HG03045 (cell line): ENCODE measurements at regions not wholly inside any gene's neighbourhood (a gene's known extent, or its start where the extent isn't known, plus 50 kb on each side); places are given as distances from the start of the nearest gene placed in this dataset.
"Not testable (repeated sequence)": the region's sequence is repeated elsewhere in the genome, so short reads cannot be mapped to it uniquely, and the experiment has no call there.

Experiments used
- ATAC-seq: cut with Tn5 transposase; IDR thresholded peaks from one replicate; pipeline ENCODE4 v1.9.1; 2021; ENCODE audit warnings: mild to moderate bottlenecking, moderate library complexity; ENCODE audit not compliant: unreplicated experiment

DNA sequence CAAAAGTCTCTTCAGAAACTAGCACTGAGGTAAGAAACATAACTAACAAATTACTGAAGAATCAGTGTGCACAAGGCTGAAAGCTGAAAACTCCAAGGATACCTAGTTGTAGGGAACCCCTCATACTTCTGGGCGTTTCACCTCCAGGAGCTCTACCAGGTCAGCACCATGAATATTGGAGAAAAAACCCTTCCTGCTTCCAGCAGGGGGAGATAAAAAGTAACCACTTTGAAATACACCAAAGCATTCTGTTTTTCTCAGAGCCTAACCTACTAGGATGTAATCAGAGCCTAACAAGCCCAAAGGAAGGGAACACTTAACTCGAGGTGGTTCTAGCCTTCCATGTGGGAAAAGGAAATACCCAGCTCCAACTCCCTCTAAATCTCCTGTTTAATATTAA lies 175.8 kb upstream of the MME start:
- no peak for ATAC-seq

DNA sequence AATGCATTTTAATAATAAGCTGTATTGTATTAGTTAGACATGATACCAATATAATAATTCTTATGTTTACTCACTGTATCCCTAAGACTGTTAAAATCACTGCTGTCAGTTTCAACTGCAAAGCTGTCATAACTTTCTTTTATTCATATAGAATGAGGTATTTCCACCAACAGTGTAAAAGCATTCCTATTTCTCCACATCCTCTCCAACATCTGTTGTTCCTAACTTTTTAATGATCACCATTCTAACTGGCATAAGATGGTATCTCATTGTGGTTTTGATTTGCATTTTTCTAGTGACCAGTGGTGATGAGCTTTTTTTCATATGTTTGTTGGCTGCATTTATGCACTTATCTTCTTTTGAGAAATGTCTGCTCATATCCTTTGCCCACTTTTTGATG lies 177.6 kb upstream of the MME start:
- not testable (repeated sequence) for ATAC-seq

DNA sequence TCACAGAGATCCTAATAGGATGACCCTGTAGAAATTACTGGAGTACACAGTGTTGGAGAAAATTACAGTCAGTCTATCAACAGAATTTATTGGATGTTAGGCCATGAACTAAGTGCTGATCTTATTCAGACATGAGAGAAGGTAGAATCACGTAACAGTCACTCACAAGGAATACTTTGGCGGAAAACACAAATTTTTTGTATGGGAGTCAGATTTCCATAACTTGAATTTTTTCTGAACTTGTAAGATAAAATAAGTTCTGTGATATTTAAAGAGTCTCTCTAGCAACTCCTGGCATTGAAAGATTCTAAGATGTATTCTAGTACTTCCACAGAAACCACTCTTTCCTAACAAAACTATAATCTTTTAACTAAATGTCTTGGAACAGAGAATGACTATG lies 178.8 kb upstream of the MME start:
- ATAC-seq, result no peak

DNA sequence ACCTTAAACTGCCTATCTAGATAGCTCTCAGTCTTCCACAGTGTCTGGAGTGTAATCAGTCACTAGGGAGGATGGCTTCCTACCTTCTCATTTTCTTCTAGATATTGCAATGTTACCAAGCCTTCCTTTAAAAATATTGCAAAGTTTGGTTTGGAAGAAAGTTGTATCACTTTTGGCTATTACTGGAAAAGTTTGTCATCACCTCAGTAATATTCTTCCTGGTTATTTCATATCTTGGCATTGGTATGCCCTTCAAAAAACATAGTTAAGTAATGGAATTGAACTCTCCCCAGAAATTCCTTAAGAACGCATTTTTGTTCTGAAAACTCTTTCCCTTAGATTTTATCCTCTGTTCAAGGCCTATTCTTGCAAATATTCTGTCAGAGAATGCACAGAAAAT lies 179.3 kb upstream of the MME start:
- no peak for ATAC-seq

DNA sequence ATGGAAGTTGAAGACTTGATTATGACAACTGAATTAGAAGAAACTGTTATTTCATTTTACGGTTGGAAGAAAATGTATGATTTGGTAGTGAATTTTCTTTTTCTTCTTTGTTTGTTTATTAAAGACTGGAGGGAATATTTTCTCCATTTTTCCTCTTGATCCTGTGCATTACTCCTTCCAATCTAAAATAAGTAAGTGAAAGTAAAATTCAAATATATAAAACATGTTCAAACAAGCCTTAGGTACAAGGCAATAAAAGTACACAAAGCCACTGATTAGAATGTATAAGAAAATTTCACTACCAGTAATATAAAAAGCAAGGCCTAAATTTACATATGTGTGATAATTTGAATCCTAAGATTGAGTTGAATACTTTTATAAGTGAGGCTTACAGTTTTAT lies 181.2 kb upstream of the MME start:
- no peak for ATAC-seq

DNA sequence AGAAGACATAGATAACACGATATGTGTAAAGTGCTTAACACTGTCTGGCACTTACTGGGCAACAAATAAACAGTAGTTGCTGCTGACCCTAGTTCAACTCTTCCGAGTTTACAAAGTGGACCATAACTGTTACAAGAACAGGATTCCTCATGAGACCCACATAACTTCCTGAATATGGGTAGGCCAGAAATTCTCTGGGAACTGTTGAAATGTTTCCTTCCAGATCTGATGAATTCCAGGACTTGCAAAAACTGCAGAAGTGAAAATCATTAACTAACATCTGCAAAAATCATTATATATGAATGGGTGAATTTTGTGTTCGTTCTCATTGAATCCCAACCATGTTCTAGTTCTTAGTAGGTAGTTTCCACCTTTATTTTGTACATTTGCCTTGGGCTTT lies 181.7 kb upstream of the MME start:
- no peak for ATAC-seq

DNA sequence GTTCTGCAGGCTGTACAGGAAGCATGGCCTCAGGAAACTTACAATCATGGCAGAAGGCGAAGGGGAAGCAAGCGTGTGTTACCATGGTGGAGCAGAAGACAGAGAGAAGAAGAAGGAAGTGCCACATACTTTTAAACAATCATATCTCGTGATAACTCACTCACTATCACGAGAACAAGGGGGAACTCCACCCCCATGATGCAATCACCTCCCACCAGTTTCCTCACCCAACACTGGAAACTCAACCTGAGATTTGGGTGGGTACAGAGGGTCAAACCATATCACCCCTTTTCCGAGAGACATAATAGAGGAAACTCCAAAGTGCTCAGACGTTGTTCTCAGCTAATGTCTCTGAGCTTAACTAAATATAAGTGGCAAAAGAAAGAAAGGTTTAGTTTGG lies 186.3 kb upstream of the MME start:
- ATAC-seq, result no peak

DNA sequence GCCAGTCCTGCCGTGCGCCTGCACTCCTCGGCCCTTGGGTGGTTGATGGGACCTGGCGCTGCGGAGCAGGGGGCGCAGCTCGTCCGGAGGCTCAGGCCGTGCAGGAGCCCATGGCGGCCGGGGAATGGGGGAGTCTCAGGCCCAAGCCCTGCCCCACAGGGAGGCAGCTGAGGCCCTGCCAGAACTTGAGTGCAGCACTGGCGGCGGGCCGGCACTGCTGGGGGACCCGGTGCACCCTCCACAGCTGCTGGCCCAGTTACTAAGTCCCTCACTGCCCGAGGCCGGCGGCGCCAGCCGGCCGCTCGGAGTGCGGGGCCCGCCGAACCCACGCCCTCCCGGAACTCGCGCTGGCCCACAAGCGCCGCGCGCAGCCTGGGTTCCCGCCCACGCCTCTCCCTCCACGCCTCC lies 190.9 kb upstream of the MME start:
- no peak for ATAC-seq

DNA sequence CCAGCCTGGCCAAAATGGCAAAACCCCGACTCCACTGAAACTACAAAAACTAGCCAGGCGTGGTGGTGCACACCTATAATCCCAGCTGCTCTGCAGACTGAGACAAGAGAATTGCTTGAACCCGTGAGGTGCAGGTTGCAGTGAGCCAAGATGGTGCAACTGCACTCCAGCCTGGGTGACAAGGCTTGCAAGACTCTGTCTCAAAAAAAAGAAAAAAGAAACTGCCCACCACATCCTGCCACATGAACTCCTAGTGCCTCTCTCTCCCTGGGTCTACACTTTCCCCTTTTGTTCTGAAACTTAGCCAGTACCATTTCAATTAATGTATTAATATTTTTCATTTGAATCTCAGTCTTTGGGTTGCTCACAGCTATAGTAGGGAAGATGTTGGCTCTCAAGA lies 192.2 kb upstream of the MME start:
- no peak for ATAC-seq

DNA sequence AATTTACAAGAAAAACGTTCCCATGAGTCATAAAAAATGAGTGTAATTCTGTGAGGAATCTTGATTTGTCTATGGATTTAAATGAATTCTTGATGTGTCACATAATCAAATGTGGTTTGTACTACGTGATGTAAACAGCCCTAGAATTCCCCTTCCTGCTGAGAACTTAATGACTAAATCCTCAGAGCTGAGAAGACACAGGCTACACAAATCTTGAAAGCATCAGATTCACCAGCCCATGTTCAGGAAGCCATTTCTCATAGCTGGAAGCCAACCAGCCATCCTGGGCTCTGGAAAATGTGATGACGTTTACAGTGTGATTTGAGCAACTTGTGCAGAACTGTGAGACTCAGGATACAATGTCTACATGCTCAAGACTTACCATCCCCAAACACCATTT lies 193.7 kb upstream of the MME start:
- ATAC-seq, result no peak

DNA sequence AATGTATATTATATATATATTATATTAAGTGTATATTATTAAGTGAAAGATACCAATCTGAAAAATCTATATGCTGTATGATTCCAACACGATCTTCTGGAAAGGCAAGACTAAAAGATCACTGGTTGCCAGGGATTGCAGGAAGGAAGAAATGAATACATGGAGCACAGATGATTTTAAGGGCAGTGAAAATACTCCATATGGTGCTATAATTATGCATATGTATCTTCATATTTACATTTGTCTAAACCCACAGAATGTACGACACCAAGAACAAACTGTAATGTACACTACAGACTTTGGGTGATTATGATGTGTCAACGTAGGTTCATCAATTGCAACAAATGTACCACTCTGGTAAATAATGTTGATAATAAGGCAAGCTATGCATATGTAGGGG lies 194.7 kb upstream of the MME start:
- ATAC-seq, result no peak

DNA sequence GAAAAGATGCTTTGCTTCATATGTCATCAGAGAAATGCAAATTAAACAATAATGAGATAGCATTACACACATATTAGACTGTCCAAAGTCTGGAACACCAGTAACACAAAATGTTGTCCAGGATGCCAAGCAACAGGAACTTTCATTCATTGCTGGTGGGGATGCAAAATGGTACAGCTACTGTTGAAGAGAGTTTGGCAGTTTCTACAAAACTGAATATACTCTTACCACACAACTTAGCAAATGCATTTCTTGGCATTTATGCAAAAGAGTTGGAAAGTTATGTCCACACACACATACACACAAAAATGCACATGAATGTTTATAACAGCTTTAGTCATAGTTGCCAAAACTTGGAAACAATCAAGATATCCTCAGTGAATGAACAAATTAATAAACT lies 195.2 kb upstream of the MME start:
- ATAC-seq, result no peak

DNA sequence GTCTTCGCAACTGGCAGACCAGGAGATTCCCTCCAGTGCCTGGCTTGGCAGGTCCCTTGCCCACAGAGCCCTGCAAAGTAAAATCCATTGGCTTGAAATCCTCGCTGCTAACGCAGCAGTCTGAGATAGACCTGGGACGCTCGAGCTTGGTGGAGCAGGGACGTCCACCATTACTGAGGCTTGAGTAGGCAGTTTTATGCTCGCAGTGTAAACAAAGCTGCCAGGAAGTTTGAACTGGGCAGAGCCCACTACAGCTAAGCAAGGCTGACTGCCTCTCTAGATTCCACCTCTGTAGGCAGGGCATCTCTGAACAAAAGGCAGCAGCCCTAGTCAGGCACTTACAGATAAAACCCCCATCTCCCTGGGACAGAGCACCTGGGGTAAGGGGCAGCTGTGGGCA lies 205.0 kb upstream of the MME start:
- ATAC-seq, result no peak

DNA sequence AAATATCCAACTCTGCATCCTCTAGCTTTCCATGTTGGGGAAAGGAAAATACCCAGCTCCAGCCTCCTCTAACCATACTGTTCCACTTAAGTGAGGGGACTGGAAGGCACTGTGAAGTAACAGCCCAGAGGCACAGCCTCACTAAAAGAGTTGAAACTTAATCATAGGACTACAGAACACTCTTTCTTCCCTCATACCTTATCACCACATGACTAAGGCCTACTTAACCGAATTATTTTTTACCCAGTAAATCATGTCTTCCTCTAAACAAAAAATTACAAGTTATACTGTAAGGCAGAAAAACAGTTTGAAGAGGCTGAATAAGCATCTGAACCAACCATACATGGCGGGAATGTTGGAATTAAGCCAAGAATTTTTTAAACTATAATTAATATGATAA lies 207.4 kb upstream of the MME start:
- no peak for ATAC-seq

DNA sequence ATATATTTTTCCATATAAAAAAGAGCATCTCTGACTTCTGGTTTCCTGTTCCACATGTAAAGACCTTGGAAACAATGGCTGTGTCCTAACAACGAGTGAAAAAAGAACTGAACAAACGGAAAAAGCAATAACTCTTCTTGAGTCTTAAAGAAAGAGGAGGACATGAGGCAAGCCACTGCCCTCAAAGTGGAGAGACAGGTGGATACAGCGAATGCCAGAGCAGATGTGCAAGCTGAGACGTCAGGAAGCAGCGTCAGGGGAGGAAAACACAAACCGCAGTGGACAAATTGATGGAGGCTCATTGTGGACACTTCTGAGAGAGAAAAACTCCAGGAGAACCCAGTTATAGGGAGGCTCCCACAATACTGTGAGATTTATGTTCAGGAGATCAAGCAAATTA lies 208.0 kb upstream of the MME start:
- no peak for ATAC-seq

DNA sequence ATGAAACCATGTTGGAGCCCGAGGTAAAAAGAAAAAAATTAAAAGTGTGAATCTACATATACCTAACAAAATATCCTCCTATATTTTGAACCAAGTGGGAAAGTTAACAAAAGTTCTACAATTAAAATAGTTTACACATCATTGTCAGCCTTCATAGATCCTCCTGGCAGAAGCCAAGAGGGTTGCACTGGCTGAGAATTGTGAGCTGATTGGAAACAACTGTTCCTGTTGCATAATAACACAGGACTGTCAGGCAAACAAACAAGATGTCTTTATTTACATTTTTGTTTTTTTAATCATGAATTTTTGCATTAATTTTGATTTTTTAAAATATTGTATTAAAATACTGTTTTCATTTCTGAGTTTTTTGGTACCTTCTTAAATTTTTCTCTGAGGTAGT lies 215.2 kb upstream of the MME start:
- ATAC-seq, result no peak

DNA sequence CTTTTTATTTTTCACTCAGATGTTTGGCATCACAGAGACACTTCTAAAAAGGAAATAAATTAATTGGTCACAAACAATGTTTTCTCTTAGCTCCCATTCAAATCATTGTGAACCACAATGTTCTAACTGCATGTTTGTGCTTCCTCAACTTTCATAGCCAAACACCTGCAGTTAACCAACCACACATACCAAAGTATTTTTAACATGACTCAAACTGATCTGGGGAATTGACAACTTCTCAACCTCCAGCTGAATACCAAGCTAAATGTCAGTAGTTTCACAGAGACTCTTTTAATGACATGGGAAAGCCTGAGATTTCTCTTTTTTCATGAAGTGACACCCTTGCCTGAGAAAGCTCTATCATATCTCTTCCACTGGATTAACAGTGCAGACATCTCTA lies 217.9 kb upstream of the MME start:
- no peak for ATAC-seq

DNA sequence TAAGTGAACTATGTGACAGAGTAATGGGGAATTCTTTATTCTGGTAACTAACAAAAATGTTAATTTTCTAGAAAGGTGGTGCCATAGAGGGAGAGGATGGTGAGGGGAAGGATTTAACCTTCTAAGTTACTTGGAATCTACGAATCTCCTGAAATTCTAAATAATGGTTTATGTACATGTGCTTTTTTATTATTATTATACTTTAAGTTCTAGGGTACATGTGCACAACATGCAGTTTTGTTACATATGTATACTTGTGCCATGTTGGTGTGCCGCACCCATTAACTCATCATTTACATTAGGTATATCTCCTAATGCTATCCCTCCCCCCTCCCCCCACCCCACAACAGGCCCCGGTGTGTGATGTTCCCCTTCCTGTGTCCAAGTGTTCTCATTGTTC lies 227.1 kb upstream of the MME start:
- not testable (repeated sequence) for ATAC-seq

DNA sequence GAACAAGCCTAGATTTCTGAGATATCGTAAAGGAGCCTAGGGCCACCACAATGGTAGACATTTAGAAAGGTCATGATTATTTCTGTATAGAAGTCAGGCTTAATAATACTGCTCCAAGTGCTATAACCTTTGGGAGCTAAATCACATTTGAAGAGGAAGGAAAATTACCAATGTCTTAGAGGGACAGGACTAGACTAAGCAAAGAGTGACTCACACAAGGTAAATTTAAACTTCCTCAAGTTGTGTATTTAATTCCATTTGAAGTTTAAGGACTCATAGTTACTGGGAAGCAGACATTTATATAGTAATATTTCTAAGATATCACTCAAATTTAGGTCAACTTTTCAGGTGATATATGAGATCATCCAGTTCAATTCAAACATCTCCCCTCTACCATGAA lies 227.6 kb upstream of the MME start:
- ATAC-seq, result no peak

DNA sequence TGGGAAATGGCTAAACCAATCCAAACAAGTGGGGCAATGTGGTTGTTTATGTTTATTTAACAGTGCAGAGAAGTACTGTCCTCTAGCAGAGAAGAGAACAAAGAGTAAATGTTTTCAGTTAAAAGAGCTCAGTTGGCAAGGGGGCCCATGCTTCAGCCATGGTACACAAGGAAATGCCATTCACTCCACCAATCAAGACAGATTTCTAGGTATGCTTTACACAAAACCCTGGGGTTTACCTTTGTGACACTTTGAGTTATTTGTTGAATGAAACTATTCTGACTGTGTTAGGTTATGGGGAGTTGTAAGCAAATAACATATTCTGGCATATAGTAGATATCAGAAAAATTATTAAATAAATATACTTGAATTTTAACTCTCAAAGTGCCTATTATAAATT lies 228.5 kb upstream of the MME start:
- no peak for ATAC-seq

DNA sequence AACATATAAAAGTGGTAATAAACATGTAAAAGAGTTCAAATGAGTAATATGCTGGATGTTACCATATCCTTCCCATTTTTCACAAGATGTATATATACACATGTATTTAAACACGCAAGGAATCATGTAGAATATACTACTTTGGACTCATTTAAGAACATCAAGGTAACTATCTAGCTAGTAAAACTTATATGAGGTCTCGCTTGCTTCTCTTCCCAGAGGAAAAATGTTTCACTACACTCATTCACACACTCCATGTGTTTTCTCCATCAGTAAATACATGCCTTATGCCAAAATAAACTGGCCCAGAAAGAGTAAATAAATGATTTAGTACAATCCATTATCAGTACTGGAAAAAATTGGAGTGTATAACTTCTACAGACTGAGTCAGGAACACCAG lies 229.2 kb upstream of the MME start:
- ATAC-seq, result no peak

DNA sequence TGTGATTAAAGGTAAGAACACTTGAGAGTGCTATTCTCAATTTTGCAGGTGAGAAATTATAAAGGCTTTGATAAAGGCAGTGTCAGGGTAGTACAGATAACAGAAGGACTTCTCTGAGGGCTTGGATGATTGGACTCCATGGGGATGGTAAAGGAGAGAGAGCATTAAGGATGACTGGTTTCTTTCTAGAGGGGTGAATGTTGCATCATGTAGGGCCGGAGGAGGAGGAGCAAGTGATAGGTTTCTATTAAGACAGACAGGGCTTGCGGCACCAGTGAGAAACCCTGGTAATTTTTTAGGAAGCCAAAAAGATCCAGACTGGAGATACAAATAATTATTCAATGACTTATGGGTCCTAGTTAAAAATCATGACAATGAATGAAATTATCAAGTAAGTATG lies 230.7 kb upstream of the MME start:
- no peak for ATAC-seq

DNA sequence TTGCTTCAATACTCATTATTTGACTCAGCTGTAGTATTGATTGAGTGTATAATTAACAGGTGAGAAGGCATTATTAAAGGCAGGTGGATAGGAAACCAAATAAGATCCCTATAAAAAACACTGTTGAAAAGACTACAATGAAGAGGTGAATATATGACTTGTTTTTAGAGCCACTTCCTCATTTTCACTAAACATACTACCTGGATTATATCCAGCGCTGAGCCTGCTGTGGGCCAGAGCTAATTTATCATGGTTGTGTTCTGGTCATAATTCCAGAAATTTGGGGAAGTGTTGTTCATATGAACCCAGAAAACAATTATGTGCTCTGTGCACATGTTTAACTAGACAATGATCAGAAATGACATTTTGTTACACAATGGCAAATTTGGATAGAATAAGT lies 235.3 kb upstream of the MME start:
- no peak for ATAC-seq

DNA sequence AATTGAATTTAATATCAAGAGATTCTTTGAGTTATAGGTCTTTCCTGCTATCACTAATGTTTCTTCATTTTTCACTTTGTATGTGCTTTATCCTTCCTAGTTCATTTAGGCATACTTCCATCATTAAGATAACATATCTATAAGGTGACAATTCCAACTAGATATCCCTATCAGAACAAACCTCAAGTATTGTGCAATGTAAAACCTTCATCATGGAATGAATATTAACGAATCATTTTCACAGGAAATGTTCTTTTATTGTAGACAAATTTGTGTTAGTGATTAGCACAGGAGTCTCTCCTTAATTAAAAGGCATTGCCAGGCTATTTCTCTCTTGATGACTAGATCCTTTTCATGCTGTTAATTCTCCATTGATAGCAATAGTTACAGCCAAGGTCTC lies 236.5 kb upstream of the MME start:
- no peak for ATAC-seq
